DMS79 (cell line): ENCODE measurements at regions not wholly inside any gene's neighbourhood (a gene's known extent, or its start where the extent isn't known, plus 50 kb on each side); places are given as distances from the start of the nearest gene placed in this dataset.
"Not testable (repeated sequence)": the region's sequence is repeated elsewhere in the genome, so short reads cannot be mapped to it uniquely, and the experiment has no call there.

Source experiments
- DNase-seq: peaks from one replicate; lab custom pipeline; 2025; lab: John Stamatoyannopoulos, UW

DNA sequence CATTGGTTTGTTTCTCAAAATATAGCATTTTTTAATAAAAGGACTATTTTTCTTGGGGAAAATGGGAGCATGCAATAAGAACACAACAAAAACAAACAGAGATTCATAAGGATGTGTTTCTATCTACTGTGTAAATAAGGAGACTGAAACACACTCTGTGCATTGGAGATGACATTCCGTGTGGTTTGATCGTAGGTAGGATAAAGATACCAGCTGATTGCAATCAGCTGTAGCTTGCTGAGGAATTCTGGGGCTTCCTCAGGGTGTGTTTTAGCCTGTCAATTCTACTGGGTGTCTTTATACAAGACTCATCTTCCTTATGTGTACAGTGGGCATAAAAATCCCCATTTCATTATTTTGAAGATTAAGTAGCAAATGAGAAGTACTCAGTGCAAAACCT lies 591.6 kb downstream of the DSC3 start:
- DNase-seq, result no peak

DNA sequence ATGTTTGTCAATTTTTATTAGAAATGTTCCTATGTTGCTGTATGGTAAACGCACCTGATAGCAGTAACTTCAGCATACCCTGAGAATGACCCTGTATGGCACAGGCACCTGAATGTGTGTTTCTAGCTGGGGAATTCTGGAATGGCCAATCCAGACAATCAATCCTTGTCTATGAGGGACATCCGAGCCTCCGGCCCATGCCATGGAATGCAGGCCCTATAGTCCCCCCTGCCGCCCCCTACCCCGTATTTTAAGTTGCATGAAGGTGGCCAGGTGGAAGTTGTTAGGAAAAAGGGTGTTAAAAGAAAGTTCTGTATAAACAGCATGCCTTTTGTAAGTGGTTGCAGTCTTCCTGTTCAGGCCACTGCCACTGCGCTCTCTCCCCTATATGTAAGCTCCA lies 595.9 kb downstream of the DSC3 start:
- no peak for DNase-seq

DNA sequence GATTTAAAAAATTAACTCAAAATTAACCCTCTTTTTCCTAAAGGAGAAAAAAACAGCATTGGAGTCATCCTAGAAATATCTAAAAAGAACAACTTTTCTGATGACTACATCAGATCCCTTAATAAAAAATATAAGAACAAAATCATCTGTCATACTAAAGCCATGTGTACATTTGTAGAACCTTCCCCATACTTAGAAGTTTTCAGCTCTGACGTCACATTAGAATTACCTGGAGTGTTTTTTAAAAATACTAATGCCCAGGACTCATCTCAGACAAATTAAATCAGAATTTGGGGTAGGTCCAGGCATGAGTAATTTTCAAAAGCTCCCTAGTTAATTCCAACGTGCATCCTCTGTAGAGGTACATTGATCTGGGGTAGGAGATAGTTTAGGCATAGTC lies 598.0 kb downstream of the DSC3 start:
- no peak for DNase-seq

DNA sequence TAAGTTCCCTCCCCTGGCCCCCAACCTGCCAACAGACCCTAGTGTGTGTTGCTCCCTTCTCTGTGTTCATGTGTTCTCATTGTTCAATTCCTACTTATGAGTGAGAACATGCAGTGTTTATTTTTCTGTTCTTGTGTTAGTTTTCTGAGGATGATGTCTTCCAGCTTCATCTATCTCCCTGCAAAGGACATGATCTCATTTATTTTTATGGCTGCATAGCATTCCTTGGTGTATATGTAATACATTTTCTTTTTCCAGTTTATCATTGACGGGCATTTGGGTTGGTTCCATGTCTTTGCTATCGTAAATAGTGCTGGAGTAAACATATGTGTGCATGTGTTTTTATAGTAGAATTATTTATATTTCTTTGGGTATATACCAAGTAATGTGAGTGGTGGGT lies 602.2 kb downstream of the DSC3 start:
- DNase-seq, result no peak

DNA sequence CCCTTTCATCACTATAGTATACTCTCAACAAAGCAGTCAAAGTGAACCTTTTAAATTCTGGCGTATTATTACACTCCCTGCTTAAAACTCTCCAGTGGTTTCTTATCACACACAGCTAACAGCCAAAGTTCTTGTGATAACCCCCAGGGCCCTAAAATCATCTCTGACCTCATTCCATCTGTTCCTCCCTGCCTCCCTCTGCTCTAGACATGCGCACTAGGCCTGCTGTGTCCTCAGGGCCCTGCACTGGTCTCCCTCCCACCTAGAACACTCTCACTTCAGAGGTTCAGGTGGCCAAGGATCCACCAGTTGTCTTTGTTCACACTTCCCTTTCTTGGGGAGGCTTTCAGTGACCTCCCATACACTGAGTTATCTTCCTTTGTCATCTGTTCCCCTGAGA lies 603.4 kb downstream of the DSC3 start:
- DNase-seq, result no peak

DNA sequence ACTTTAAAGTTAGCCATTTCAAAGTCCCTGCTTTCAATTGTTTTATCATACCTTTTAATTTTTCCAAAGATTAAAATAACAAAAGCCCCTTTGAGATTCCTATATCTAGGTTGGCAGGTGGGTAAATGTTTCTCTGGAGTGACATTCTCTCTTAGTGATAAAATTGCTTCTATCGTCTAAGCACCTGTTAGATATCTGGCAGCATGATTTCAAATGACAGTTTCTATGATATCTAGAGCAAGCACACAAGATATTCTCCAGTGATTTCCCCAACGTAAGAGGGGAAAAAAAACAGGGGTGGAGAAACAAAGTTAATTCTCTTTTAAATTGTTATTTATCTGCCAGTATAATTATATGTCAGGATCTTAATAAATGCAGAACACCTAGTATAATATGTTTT lies 610.2 kb downstream of the DSC3 start:
- DNase-seq, result no peak

DNA sequence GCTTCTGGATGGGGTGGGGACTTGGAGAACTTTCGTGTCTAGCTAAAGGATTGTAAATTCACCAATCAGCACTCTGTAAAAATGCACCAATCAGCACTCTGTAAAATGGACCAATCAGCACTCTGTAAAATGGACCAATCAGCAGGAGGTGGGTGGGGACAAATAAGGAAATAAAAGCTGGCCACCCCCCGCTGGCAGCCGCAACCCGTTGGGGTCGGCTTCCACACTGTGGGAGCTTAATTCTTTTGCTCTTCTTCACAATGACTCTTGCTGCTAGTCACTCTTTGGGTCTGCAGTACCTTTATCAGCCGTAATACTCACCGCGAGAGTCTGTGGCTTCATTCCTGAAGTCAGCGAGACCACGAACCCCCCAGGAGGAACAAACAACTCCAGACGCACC lies 623.1 kb downstream of the DSC3 start:
- DNase-seq, result not testable (repeated sequence)

DNA sequence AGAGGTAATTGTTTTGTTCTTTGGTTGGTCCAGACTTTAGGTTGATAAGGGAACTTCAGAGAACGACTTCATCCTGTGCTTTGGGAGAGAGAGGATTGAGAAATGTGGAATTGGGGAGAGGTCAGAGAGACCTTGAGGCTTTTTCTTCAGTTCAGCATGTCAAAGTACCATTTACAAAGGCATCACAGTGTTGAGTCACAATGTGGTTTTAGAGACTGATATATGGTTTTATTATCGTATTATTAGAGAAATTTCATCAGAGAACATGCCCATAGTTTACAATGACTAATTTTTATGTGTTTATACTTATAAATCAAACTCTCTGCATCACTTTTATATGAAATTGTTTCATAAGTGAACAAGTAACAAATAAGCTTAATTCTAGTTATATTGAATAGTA lies 626.6 kb downstream of the DSC3 start:
- DNase-seq, result no peak

DNA sequence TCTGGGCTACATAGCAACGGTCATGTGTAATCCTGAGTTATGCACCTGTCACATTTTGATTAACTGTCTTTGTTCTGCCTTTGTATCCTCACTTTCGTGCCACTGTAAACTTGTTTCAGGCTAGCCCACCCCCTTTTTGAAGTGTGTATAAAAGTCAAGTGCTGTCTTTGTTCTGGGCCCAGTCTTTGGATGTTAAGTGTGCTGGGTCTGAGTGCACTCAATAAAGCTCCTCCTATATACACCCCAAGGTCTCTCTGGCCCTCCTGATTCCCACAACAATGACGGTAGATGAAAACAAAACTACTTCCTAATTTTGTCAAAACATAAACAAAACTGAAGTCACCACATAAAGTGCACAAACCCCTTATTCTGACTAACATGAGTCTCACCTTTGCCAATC lies 633.4 kb downstream of the DSC3 start:
- no peak for DNase-seq

DNA sequence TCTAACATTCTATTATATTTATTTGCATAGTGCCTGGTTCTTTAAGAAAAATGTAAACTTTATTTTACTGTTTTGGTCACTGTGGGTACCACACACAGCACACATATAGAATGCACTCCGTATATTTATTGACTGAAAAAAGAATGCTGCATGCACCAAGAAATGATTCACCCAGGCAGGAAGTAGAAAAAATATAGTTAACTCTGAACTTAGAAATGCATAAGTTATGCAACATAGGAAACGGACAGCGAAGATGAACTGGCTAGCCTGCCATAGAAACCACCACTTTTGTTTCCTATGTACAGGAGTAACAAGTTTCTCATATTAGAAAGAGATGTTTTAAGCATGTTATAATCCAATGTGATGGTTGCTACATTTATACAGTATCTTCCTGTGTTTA lies 635.8 kb downstream of the DSC3 start:
- no peak for DNase-seq

DNA sequence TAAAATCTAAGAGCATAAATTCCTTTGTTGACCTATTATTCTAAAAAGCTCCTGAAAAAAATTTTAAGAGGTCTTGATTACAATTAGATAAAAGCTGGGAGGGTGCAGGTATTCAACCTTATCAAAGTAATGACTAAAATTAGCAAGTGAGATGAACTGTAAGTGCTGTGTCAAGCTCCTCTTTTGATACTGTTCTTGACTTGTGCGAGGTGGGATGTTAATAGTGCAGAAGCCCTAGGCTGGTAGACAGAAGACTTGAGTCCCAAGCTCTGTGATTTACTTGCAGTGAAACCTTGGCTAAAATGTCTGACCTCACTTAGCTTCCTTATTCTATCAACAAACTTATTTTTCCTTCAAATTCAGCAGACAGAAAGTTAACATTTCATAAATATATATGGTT lies 637.5 kb downstream of the DSC3 start:
- no peak for DNase-seq

DNA sequence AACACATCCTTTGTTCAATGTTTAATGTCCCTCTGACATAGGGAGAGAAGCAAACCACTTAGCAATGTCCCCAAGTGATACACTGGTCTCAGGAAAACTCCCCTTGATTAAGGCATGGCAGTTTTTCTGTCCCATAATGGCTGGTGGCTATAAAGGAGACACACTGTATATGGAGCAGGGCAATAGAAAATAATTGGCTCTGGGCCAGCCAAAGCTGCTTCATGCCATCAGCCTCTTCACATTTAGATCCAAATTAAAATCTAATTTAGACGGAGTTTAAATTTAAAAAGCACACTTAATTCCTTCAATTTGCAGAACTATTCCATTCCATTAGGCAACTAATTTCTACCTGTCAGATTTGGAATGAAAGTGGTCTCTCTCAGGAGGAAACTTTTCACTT lies 638.1 kb downstream of the DSC3 start:
- DNase-seq, result no peak

DNA sequence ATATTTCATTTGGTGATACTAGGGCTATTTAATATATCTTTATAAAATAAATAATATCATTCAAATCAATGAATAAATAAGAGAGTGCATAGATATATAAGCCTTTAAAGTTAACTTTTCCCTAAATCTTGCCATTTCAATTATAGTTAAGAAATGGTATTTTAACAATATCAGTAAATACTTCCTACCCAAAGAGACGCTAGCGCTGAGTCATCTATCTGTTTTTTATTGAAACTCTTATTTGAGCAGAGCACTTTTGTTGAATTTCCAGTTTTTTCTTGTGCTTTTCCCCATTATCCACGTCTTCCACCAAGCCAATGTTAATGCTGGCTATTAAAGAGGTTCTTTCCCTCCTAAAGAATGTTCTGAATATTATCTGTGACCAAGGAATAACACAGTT lies 639.3 kb downstream of the DSC3 start:
- no peak for DNase-seq

DNA sequence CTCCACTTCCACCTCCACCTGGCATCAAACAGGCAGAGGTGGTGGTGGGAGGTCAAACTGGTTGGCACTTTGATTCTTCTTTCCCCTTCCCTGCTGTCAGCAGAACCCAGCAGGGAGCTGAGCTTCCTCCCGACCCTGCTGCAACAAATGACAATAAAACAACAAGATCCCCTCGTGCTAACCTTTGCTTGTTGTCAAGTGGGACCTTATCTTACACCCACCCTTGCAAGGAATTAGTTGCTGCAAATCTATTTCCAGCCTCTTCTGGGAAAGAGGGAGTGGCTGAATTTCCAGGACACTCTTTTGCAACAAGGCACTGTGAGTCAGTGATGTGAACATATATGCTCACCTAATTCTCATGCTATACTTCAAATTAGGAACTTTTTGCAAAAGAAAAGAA lies 655.1 kb downstream of the DSC3 start:
- no peak for DNase-seq

DNA sequence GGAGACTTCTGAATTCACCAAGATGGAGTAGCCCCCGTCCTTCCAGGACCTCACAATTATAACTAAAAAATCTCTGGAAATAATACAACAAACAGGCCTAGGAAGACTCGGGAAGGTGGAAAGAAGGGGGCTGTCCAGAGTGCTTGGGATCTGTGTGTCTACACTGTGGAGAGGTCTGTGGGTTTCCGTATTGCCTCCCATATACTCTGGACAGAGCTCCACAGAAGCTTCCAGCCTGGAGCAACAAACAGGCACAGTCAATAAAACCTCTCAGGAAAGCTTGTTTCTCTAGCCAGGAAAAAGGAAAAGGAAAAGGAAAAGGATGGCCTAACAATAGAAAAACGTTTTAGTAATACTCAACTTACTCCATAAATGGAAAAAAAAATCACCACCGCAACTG lies 655.9 kb downstream of the DSC3 start:
- no peak for DNase-seq

DNA sequence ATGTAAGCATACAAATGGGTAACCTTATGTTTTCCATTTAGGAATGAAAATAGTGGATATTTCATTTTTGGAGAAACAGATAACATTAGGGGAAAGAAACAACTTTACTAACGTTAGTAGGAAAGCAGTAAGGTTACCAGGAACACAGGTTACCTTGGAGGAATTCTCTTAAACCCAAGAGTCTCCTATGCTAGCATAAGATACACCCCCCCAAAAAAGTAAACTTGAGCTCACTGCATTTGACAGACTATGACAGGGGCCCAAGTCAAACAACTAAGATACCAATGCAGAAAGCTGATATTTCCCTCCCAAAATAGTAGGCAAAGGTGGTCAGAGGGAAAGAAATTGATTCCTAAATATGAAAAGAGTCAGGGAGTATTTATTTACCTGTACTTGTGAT lies 656.9 kb downstream of the DSC3 start:
- no peak for DNase-seq

DNA sequence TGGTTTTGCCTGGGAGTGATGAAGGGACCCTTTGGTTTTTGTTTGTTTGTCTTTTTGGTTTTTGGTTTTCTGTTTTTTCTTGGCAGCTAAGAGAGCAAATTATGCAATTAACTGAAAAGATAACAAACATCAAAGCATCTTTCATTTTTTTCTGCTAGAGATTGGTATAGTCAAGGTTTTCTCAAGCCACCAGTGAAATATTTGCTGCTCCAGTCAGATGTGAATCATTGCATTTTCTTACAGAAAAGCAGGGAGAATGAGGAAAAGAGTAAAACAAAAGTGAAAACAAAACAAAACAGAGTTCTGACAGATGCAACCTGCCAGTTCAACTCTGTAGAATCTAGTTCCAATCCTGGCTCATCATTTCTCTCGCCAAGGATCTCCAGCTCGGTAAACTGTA lies 660.7 kb downstream of the DSC3 start:
- no peak for DNase-seq

DNA sequence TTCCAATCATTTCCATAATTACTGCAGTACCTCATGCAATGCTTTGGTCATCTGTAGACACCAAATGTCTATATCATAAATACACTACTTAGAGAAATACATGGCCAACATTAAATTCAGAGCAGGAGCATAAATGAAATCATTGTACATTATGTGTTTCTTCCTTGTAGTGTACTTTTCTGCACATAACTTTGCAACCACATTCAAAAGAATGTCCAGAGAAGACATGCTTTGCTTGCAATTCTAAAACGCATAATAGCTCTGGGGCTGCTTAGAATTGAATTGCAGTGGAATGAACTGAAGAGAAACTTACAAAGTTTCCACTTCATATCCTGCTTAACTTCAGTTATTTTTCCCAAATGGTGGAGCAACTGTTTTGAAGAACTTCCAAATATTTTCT lies 664.4 kb downstream of the DSC3 start:
- no peak for DNase-seq

DNA sequence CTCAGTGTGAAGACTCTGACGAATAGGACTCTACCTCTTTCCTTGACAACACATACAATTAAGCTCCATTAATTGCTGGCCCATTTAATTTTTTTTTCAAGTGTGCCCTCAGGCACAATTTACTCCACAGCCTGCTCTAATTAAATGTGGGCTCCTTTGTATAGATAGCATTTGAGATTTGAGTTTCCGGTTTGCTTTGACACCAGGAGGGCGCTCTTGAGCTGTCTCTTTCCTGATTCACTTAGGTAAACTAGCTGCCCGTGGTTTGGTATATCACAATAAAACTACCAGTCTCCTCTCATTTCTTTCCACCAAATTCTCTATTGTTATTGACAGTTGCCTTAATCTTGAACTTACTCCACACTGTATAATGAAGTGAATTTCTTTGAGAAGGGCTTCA lies 666.0 kb downstream of the DSC3 start:
- DNase-seq, result no peak

DNA sequence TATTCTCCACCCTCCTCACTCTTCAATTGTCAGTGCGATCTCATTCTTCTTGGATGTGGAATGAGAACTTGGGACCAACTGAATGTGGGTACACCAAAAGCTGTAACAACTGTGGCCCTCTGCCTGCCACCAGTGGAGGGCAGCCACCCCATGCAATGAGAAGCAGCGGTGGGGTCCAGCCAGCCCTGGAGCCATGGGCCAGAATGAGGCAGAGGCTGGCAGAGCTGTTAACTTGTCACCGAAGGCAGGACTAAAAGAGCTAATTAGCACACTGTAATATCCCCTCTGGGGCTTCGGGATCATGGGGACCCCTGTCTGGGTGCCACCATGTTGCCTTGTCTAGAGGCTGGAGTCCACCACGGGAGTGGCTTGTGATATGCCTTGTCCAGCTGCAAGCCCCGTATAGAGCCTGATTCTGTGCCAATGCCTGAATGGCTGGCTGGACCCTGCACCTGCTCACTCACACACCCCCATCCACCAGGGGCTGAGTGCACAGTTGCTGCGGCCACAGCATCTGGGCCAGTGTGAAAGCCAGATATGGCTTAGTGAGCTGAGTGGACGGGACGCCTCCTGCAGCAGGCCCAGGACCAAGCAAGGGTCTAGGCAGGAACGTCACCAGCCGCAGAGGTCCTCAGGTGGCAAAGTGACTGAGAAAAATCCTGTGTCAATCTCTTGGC lies 680.5 kb downstream of the DSC3 start:
- no peak for DNase-seq

DNA sequence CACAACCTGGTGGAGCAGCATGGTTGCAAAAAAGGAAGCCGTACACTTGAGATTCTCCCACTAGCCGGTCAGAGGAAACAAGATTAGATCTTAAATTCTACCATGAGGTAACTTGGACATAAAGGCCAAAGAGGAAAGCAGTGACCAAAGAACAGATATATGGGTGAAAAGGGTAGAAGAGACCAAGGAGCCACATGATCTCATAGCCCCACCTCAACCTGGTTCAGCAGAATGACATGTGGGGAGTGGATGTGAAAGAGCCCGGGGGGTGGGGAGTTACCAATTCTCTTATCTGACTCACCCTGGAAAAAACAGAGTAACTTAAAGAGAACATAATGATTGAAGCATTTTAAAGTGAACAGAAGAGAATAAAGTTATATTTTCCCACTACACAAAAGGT lies 683.0 kb downstream of the DSC3 start:
- no peak for DNase-seq

DNA sequence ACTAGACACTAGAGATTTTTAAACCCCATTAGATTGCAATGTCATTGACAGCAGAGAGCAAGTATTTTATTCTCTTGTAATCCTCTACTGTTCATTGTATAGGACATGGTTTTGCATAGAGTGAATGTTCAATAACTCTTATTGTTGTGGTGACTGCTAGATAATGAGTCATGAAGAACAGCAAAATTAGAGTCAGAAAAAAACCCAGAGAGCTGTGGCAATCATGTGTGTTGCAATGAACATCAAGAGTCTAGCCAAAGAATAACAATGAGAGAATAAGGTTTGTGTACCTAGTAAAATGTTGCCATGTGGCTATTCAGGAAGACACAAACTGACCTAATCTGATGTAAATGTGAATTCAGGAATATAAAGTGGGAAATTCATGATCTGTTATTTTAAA lies 684.0 kb downstream of the DSC3 start:
- DNase-seq, result no peak

DNA sequence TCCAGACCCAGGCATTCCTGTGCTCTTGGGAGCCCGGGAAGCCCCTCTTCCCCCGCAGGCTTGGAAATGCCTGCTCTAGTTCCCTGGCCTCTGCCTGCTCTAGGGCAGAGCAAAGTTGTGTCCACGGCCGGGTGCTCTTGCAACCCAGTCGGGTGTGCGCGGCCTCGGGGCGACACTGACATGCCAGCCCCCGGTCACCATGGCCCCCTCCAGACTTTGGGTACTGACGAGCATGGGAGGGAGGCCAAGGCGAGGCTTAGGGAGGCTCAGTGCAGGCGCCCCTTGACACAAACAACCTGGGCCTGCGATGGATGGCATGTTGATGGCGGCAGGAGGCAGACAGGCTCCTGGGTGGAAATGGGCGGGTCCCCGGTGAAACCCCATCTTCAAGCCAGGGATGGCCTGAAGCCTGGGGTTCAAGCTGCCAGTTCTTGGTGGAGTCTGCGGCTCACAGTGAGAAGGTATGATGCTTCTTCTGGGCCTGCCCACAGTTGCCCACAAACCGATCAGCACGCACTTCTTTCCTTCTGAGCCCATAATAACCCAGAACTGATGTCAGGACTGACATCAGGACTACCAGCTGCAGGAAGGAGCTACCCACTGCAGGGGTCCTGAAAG lies 689.9 kb downstream of the DSC3 start:
- no peak for DNase-seq

DNA sequence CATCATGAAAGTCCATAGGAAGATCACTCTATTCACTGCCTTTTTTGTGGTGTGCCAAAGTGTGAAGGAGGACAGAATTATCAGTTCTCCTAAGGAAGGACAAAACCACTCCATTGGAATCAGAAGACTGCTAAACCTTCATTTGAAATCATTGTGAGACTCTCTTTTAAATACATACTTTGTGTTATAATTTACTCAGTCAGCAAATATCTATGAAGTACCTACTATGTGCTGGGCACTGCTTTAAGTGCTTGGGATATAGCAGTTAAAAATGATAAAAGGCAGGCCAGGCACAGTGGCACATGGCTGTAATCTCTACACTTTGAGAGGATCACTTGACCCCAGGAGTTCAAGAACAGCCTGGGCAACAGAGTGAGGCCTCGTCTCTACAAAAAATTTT lies 692.3 kb downstream of the DSC3 start:
- no peak for DNase-seq
